Activated CD4-positive, alpha-beta T cell treated with anti-CD3 and anti-CD28 coated beads, Interleukin-2, amount 50 U/mL, for 48 hours (primary cell): ENCODE measurements at regions not wholly inside any gene's neighbourhood (a gene's known extent, or its start where the extent isn't known, plus 50 kb on each side); places are given as distances from the start of the nearest gene placed in this dataset.
"Not testable (repeated sequence)": the region's sequence is repeated elsewhere in the genome, so short reads cannot be mapped to it uniquely, and the experiment has no call there.

ENCODE experiments used
- DNase-seq, 2 experiments: peaks; one replicate each; pipeline ENCODE4 v3.0.0-alpha.2; 2020

- DNase-seq = no peak
Observed at GRCh38 chr4:187366530-187366929, 629.0 kb upstream of the ZFP42 start.

DNA sequence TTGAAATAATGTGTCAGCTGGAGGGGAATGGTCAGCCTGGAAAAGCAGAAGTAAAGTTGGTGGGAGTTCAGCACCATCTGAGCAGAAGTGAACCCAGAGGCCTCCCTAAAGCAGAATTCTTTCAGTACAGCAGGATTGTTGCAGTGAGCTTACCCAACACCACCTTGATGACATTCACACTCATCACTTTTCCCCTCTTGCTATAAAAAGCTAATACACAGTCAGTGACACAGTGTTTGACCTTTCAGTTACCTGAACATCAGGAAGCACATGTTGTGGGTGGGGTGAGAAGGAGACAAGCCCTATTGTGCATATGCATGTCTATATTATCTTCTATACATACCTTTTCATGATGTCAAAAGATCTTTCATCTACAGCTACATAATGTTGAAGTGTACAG lies 624.7 kb upstream of the ZFP42 start:
- no peak for DNase-seq

DNA sequence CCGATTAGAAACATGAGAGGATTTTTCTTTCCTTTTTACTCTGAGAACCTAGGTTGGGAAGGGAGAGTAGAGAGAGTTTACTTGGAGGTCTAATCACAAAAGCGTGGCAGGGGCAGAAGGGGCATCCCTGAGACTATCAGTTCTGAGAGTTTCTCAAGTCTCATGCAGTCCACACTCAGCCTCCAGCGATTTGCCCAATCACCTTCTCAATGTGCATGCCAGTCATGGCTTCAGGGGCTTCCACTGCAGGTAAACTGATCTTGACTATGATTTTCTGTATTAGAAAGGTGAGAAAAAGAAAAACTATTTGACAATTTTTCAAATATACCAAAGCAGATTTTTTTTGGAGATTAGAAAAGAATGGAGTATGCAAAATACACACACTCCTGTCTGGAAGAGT lies 617.1 kb upstream of the ZFP42 start:
- no peak for DNase-seq

DNA sequence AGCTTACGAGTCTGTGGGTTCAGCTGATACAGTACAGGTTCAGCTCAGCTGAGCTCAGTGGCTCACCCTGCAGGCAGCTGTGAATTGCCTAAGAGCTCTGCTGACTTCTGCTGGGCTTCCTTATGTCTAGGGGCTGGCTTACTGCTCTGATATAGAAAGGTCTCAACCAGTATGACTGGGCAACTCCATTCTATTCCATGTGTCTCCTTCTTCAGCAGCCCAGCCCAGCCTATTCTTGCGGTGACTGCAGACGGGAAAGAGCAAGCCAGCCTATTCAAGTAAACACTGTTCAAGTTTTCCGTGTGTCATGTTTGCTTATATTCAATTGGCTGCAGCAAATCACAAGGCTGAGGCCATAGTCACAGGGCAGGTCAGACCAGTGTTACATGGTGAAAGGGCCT lies 615.4 kb upstream of the ZFP42 start:
- DNase-seq = no peak

DNA sequence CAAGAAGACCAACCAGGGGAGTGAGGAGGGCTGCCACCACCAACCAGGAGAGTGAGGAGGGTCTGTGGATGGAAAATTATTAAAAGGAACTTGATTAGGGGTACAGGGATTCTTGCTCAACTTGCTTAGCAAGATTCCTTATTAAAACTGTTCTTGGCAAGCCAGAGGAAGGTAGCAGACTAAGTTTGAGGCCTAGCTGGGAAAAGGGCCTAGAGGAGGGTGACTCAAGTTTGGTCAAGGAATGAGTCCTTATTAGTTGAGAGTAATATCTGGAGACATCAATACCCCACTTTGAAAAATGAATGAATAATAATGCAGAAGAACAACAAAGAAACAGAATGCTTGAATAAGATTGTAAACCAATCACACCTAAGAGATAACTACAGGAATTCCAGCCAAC lies 612.4 kb upstream of the ZFP42 start:
- DNase-seq = no peak

DNA sequence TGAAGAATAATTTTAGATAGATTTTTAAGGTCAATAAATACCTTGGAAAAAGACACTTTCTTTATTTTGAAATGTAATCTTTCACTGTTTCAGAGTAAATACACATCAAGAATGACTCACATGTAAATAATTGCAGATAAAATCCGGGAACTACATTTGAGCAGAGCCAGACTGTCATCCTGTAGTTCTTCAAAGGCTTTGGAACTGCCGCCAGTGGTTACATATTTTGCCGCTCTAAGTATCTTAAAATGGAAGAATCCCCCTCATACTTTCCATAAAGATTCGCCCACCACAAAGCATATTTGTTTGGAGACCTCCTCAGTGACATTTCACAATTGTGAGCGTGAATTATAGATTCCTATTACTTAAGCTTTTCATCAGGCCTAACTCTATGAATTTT lies 607.8 kb upstream of the ZFP42 start:
- DNase-seq = no peak

GRCh38 chr4:187389420-187389819 lies 606.2 kb upstream of the ZFP42 start:
- DNase-seq = no peak

GRCh38 chr4:187390646-187391045 lies 604.9 kb upstream of the ZFP42 start:
- no peak for DNase-seq

DNA sequence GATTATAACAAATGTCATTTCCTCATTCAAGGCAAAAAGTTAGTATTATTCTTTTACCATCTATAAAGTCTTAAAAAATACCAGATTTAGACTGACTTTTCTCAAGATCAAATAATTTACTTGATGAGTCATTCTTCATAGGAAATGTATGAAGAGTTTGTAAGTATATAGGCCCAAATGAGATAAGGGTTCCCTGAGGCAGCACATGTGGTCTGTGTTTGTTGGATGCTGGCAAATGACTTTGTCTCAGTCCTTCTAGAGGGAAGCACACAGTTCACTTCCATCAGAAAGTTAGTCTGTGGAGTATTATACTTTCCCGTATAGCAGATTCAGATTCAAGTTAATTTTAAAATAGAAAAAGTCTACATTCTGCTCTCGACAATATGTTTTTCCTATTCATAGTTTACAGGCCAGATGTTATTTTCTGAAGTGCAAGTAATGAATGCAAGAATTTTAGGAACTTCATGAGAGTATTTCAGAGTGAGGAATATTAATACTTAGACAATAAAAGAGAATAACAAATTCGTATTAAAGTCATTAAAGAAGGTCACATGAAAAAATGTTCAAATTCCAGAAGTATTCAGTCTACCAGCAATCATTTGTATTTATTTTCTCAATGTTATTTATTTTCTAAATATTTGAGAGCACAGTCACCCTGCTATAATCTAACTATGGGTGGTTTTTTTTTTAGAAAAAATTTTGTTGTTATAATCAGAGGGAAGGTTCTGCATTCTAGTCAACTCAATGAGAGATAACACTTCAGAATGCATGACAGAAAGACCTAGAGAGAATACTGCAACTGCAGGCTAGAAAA lies 601.8 kb upstream of the ZFP42 start:
- no peak for DNase-seq

DNA sequence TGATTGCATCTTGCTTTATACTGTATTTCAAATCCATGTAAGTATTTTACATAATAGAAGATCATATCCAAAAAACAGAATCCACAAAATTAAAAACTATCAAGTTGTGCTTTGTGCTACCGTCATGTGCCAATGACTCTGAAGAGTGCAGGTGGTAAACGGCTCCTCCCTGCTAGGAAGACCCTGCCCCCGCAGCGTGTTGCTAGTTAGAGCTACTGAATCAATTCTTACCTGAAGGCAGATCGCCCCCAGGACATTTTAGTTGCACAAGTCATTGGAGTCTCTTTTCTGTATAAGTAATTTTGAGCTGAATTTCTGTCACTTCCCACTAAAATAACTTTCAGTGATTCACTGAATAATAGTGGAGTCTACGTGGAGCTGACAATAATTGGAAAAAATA lies 599.5 kb upstream of the ZFP42 start:
- no peak for DNase-seq

DNA sequence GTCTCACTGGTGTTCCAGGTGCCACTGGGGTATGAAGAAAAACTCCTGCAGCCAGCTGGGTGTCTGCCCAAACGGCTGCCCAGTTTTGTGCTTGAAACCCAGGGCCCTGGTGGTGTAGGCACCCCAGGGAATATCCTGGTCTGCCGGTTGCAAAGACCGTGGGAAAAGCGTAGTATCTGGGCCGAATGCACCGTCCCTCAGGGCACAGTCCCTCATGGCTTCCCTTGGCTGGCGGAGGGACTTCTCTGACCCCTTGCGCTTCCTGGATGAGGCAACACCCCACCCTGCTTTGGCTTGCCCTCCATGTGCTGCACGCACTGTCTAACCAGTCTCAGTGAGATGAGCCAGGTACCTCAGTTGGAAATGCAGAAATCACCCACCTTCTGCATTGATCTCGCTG lies 587.1 kb upstream of the ZFP42 start:
- DNase-seq = not testable (repeated sequence)

DNA sequence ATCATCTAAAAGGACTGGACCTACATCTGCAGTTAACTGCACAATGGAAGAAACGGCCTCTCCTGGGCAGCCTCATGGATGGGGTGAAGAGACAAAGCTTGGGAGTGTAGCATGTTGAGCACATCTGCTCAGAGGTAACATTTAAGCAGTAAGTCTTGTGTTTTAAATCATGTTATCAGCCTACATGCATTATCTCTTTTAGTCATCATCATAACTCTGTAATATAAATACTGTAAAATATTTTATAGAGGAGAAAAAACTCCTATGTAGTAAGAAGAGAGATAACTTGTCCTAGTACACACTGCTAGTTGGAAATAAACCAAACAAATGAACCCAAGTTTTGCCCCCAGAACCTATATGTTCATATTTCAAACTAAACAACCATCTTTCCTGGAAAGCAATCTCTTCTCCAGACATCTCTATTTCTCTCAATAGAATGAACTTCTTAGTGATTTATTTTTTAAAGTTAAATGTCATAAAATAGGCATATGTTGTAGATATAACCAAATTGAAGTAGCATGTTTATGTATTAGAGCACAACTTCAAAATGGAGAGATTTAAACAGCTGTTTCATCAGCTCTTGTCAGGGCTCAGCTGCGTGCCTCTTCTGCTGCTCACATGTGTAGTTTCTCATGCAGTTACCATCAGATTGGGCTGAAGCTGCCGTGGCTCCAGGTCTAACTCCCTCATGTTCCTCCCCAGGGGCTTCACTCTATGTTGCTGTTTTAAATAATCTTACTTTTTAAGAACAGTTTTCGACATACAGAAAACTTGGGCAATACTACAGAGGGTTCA lies 581.8 kb upstream of the ZFP42 start:
- DNase-seq = no peak

GRCh38 chr4:187414716-187415115 lies 580.9 kb upstream of the ZFP42 start:
- no peak for DNase-seq

DNA sequence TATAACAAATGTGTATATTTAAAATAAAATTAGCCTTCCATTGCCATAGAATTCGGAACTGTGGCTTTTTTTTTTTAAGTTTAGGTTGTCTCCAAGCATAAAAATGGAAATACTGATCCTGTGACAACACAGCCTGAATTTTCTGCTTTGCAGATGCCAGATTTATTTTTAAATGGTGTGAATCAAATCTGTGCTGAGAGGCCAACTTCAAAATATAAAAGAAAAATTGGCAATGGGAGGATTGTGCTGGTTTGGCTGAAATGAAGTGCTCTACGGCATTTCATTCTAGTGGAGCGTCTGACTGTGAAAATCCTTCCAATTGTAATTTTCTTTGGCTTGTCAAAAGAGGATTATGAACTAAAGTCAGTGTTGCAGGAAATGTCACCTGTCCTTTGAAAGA lies 580.3 kb upstream of the ZFP42 start:
- no peak for DNase-seq

DNA sequence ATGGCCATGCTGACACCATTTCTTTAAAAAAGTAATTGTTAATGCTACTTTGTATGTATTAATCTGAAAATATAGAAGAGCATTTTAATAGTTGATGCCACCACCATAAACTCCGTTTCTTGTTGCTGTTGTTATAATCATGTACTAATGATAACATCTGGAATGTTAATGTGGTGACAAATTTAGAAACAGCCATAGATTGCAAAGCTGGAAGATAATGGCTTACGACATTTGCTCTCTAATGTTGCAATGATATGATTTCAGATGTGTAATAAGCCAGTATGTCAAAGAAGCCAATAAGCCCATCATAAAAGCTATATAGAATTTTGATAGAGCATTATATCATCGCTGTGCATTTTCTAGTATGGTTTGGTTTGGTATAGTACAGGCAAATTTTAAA lies 579.4 kb upstream of the ZFP42 start:
- no peak for DNase-seq

DNA sequence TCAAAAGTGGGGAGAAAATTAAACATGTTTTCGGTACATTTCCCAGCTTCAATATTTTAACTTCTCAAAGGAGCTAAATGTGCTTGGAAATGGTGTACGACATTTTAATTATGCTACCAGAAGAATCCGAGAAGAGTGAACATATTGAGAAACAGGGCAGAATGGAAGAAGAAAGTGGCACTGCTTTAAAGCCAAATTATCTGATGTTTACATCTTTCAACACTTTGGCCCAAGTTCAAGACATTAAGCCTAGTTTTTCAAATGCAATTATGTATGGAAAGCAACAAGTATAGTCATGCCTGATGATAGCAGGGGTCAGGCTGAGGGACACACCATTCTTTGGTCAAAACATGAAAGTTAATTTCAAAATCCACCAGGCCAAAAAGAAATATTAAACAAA lies 577.9 kb upstream of the ZFP42 start:
- DNase-seq = no peak

- DNase-seq = no peak
Observed at GRCh38 chr4:187422655-187423054, 572.9 kb upstream of the ZFP42 start.

GRCh38 chr4:187424636-187425035 lies 570.9 kb upstream of the ZFP42 start:
- DNase-seq = no peak

DNA sequence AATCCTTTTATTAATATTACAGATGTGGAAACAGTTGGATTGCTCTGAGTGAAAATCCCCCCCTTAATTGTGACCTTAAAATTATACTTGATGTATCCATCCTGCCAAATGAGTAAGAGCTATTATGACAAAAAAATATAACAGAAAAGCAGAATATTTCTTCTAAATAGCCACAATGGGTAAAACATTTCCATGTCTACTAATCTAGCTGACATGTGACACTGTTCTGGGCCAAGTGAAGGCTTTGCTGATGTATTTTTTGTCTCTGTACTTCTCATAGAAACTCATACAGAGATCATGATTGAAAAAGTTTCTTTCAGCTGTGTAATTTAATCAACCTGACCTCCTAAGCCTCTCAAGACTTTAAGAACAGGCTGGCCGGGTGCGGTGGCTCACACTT lies 569.1 kb upstream of the ZFP42 start:
- no peak for DNase-seq

GRCh38 chr4:187432310-187432709 lies 563.3 kb upstream of the ZFP42 start:
- DNase-seq = no peak

GRCh38 chr4:187433141-187433540 lies 562.4 kb upstream of the ZFP42 start:
- DNase-seq = no peak

- no peak for DNase-seq
Observed at GRCh38 chr4:187436251-187436650, 559.3 kb upstream of the ZFP42 start.

DNA sequence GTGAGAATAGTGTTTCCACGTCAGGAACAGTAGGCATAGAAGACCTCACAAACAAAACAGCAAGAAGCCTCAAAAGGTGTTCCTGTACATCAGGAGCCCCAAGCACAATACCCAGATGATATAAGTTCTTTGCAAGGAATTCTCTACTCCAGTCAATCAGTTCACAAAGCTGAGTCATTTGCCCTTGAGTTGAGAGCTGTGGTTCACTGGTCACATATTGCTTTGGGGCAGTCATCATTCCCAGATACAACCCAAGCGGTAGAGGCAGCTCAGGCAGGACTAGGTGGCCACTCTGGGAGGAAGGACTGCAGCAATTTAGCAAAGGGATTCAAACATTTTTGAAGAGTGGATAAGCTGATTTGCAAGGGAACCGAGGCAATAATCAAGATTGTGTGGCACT lies 551.5 kb upstream of the ZFP42 start:
- no peak for DNase-seq

DNA sequence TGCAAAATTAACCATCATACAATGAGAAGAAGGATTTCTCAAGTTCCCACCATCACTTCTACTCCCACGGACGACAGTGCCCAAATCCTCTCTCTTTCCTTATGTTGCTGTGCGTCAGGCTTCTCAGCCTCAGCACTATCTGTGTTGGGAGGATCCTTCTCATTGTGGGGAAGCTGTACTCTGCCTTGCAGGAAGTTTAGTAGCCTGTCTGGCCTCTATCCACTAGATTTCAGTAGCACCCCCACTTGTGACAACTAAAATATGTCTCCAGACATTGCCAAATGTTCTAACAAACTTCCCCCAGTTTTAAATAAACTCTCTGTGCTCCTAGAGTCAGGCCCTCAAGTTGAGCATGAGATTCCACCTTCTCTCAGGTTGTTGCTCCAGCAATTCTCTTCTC lies 545.9 kb upstream of the ZFP42 start:
- no peak for DNase-seq

- no peak for DNase-seq
Observed at GRCh38 chr4:187451776-187452175, 543.8 kb upstream of the ZFP42 start.
